Daoy (cell line): ENCODE measurements at regions not wholly inside any gene's neighbourhood (a gene's known extent, or its start where the extent isn't known, plus 50 kb on each side); places are given as distances from the start of the nearest gene placed in this dataset.
A peak's percentile ranks its signal among the peaks of the same experiment; 100 is the strongest.

Experiments used
- DNase-seq: peaks from one replicate; pipeline ENCODE4 v3.0.0-alpha.2; 2015; ENCODE audit warnings: low read depth

- peak; percentile 19 for DNase-seq
Measured at GRCh38 chr6:84462698-84463097, 235.3 kb upstream of the CEP162 start.

DNA sequence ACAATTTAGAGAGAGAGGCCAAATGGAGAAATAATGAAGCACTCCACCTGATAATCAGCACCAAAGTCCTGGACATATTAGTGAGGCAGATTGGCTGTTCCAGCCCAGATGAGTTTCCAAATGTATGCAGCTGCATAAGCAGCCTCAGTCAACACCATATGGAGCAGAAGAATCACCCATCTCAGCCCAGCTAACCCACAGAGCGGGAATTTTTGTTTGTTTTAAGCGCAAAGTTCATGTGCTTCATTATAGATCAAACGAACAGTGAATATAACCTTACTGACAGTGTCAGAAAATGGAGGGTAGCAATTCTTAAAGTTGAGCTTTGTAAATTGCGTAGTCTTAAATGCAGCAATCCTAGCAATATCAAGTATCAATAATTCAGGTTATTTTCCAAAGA, 234.0 kb upstream of the CEP162 start:
- DNase-seq: no peak

GRCh38 chr6:84460491-84460890, 233.0 kb upstream of the CEP162 start:
- no peak for DNase-seq

DNA sequence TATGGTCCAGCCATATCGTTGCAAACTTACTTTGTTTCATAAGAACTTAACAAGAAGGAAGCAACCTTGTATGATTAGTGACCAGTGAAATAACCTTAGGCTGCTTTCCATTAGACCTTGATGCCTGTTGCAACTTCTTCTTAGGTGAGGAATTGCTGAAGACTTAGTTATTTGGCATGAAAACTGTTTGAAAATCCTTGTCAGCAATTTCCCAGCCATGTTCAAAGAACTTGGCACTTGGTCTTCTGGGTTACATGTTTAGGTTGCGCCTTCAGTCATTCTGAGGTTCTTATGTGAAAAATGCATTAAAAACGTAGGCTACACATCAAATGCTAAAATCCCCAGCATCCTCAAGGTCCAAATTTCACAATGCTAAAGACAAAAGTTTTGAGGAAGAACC, 232.0 kb upstream of the CEP162 start:
- DNase-seq: no peak

- no peak for DNase-seq
Measured at GRCh38 chr6:84458271-84458670, 230.8 kb upstream of the CEP162 start.

- DNase-seq: peak; percentile 11
Measured at GRCh38 chr6:84457276-84457675, 229.8 kb upstream of the CEP162 start.

- DNase-seq: no peak
Measured at GRCh38 chr6:84456803-84457202, 229.4 kb upstream of the CEP162 start.

GRCh38 chr6:84455511-84456029, 228.1 kb upstream of the CEP162 start:
- no peak for DNase-seq

DNA sequence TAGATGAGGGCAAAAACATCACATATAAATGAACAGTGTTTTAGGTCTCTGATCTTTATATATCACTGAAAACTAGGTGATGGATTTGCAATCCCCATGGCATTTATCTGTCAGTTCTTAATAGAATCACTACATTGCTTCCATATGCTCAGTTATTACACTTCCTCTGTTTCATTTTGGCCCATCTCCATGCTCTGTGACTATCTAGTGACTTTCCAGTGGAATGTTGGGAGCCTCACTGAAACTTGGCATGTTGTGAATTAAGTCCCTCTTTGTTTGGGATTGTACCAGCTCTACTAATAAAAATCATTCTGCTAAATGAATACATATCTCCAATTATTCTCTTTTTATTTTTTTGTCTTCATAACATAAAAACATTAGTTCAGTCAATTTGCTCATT, 226.1 kb upstream of the CEP162 start:
- no peak for DNase-seq

GRCh38 chr6:84450018-84450417, 222.6 kb upstream of the CEP162 start:
- no peak for DNase-seq

DNA sequence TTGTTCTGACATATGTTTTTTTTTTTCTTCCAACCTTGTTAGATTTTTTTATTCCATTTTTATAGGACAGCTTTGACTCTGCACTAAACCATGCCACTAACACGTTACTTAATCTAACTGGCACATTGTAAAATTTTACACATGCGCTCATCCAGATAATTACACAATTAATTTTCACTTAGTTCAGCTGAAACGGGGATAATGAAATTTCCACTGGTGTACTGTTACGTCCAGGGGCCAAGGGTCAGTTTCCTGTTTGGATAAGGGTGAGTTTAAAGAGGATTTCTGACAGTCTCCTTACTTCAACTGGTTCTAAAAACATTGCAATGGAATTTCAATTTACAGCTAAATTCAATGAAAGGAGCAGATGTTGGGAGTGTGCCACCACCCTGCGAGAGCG, 221.8 kb upstream of the CEP162 start:
- no peak for DNase-seq

- no peak for DNase-seq
Measured at GRCh38 chr6:84448331-84448730, 220.9 kb upstream of the CEP162 start.

GRCh38 chr6:84447651-84448050, 220.2 kb upstream of the CEP162 start:
- no peak for DNase-seq

- DNase-seq: no peak
Measured at GRCh38 chr6:84445068-84445467, 217.6 kb upstream of the CEP162 start.

GRCh38 chr6:84442208-84442607, 214.8 kb upstream of the CEP162 start:
- no peak for DNase-seq

DNA sequence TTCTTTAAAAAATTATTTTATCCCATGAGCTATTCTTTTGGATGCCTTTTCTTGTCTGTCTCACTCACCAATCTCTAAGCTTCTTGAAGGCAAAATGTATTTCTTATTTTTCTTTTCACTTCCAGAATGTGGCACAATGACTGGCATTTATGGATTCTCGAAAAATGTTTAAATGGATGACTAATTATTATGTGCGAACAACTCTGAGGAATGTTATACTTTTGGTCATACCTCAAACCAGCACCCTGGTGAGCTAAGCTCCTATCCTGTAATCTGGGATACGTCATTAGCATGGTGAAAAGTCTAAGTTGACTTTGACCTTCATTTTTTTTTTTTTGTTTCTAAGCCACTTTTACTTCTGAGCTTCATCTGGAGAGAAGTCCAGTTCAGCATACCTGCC, 214.0 kb upstream of the CEP162 start:
- DNase-seq: no peak

DNA sequence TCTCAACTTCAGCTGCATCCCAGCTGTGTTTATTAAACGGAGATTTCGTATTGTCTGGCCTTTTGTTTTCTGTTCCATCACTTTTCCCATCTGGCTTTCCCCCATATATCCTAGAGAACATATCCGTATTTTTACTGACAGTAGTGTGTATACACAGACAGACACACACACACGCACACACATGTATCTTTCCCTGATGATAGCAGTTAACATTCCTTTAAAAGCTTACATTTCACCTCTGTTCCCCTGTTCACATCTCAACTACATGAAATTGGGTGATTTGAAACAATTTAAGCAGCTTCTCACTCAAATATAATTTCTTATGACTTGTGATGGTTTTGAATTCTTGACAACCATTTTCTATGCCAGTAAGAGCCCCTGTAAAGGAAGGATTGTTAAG, 207.1 kb upstream of the CEP162 start:
- DNase-seq: no peak

GRCh38 chr6:84432619-84433018, 205.2 kb upstream of the CEP162 start:
- no peak for DNase-seq

- peak; percentile 72 for DNase-seq
Measured at GRCh38 chr6:84428300-84428907, 201.0 kb upstream of the CEP162 start.

- no peak for DNase-seq
Measured at GRCh38 chr6:84425971-84426705, 198.7 kb upstream of the CEP162 start.

DNA sequence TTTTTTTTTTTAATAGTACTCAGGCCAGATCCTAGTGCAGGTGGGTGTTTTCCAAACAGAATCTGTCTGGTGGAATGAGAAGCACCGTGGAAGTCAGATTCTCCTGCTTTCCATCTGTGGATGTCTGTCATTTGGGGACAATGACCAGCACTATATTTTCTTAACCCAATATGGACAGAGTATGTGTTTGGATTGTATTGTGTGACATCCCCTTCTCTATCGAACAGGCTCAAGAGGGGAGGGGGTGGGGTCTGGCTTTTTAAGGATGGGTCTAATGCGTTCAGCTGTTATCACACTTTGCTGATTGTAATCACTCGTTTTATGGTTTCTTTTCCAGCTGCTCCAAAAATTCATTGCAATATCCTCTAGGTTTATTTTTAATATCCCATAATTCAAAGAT, 197.5 kb upstream of the CEP162 start:
- no peak for DNase-seq

- DNase-seq: peak; percentile 83
Measured at GRCh38 chr6:84422380-84422968, 195.0 kb upstream of the CEP162 start.

DNA sequence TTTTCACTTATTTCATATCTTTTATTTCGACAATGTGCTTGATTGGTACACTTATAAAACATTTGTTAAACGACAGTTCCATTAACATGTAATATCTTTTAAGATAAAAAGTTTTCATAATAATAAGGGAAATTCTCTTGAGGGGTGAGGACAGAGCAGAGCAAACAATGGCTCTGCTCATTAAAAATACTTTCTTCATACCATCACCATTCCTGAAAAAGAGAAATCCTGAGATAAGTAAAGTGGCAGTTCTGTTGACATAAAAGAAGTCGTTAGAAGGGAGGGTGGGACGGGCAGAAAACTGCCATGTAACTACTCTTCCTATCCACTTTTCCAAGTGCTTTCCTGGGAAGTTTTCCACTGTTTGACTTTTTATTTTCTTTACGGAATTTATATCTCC, 193.6 kb upstream of the CEP162 start:
- no peak for DNase-seq
